ENCODE measurements at regions not wholly inside any gene's neighbourhood (a gene's known extent, or its start where the extent isn't known, plus 50 kb on each side); places are given as distances from the start of the nearest gene placed in this dataset.

DNA sequence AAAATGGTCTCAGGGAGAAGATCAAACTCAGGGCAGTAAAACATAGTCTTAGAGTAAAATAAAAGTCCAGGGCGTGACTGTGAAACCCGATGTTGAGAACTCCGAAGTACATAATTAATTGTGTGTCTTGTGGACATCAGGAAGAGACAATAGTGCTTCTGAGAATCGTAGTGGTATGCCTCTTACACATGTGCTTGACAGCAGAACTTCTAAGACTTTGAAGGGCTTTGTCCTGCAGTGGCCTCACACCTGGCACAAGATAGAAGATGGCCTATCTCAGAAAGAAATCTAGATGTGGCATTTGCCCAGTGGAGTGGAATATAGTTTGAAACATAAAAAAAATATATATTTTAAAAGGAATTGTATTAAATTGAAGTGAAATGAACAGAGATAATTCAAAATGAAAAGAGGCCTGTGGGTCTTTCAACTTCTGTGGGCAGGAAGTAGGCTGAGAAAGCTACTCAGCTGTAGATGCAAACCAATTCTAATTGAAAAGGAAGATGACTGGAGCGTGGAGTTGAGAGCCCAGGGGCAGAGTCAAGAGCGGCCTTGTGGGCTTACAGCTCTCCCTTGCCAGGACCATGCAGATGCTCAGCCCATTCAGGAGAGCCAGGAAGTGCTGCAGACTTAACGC is 468.4 kb downstream of the KDM4C start:
- Mint-ChIP-seq H3K4me3 (no peak overlapping the region), H3K27ac (no peak overlapping the region), H3K4me1 (peaks cover 0 to 9% (median 7%) of the 10 kb centered on the region in 3 donors), H3K27me3 (peaks cover 4 to 27% of the 10 kb centered on the region in 2 donors), H3K9me3 (peaks cover 0 to 14% (median 5%) of the 10 kb centered on the region in 5 donors), H3K36me3 (no peaks in the 10 kb centered on the region)
- Histone ChIP-seq H3K36me3 (ENCODE audit: insufficient read depth, low read length) (no peaks in the 10 kb centered on the region), H3K4me3 (ENCODE audit: low read length) (no peak overlapping the region), H3K27ac (ENCODE audit: low read depth, low read length) (no peak overlapping the region), H3K4me1 (ENCODE audit: insufficient read depth, low read length) (no peaks in the 10 kb centered on the region), H3K9me3 (ENCODE audit: low read length) (no peaks in the 10 kb centered on the region), H3K27me3 (ENCODE audit: insufficient read depth, low read length, poor library complexity, severe bottlenecking) (no peaks in the 10 kb centered on the region)
- POLR2A ChIA-PET: no interaction called here
- CTCF ChIA-PET: no interaction called here
- DNase-seq: no peak

Measured in CD8-positive, alpha-beta memory T cell (primary cell).